Thyroid gland (tissue), 4 donors: ENCODE measurements at regions not wholly inside any gene's neighbourhood (a gene's known extent, or its start where the extent isn't known, plus 50 kb on each side); places are given as distances from the start of the nearest gene placed in this dataset.
"Not testable (repeated sequence)": the region's sequence is repeated elsewhere in the genome, so short reads cannot be mapped to it uniquely, and the experiment has no call there.

ENCODE experiments used
- DNase-seq, 2 donors: peaks; one replicate each; pipeline ENCODE4 v3.0.0-alpha.2; 2019
- H3K27ac ChIP-seq, 3 donors: fragments of 200-600 bp; sonication (generic); 1 replicate in 2 of 3; 2 replicates in 1 of 3; pipeline ENCODE4 v1.5.1; 2016 to 2019; ENCODE audit warnings: mild to moderate bottlenecking in 1 of 3, moderate library complexity in 1 of 3
- H3K27me3 ChIP-seq: fragments of 200-600 bp; sonication (generic); one replicate; pipeline ENCODE4 v1.5.1; 2019
- H3K36me3 ChIP-seq, 2 donors: fragments of 200-600 bp; sonication (generic); one replicate each; pipeline ENCODE4 v1.5.1; 2016 to 2019
- H3K4me1 ChIP-seq, 2 donors: fragments of 200-600 bp; sonication (generic); one replicate each; pipeline ENCODE4 v1.5.1; 2017 to 2019
- H3K4me3 ChIP-seq, 3 donors: fragments of 200-600 bp; sonication (generic); replicated peaks in 1 of 3; 1 replicate in 2 of 3; 2 replicates in 1 of 3; pipeline ENCODE4 v1.5.1; 2016; ENCODE audit warnings: mild to moderate bottlenecking in 1 of 3
- H3K9me3 ChIP-seq: fragments of 200-600 bp; sonication (generic); one replicate; pipeline ENCODE4 v1.5.1; 2017
- POLR2A ChIP-seq, 2 donors: fragments of 450-650 bp; IDR thresholded peaks; one replicate each; pipeline ENCODE4 v1.6.1; 2017; ENCODE audit warnings: antibody characterized with exemption in 2 of 2, mild to moderate bottlenecking in 2 of 2, moderate library complexity in 1 of 2
- WGBS, 2 donors: methylation state at CpG; one replicate each; pipeline ENCODE4 v1.1.5; 2017; 5-methylcytosine and 5-hydroxymethylcytosine counted together
- intact Hi-C: fragments of 100-400 bp; cut with DNase I; formaldehyde crosslinking; loops from one replicate; pipeline ENCODE4 v1.15.1; 2023
- TF ChIP-seq, protein P1 (sequence below), 6 experiments: fragments of 200-600 bp in 3 of 6; fragments of 450-650 bp in 3 of 6; sonication (generic) in 3 of 6; IDR thresholded peaks; one replicate each; pipeline ENCODE4 v1.5.1; 2016 to 2019; ENCODE audit warnings: antibody characterized with exemption in 6 of 6, mild to moderate bottlenecking in 2 of 6, inconsistent platforms in 1 of 6, moderate library complexity in 1 of 6

GRCh38 chr7:56471811-56472210, 355.6 kb upstream of the NUPR2 start:
- 36 to 83% methylated on average over 2 of the region's 2 CpGs for WGBS, 2 donors
- Histone ChIP-seq H3K4me3 (no peak overlapping the region), H3K4me1 (no peaks in the 10 kb centered on the region), H3K27ac (no peak overlapping the region), H3K36me3 (no peaks in the 10 kb centered on the region), H3K9me3 (no peaks in the 10 kb centered on the region), H3K27me3 (no peaks in the 10 kb centered on the region)
- no peak for DNase-seq
- TF ChIP-seq, protein P1, sequence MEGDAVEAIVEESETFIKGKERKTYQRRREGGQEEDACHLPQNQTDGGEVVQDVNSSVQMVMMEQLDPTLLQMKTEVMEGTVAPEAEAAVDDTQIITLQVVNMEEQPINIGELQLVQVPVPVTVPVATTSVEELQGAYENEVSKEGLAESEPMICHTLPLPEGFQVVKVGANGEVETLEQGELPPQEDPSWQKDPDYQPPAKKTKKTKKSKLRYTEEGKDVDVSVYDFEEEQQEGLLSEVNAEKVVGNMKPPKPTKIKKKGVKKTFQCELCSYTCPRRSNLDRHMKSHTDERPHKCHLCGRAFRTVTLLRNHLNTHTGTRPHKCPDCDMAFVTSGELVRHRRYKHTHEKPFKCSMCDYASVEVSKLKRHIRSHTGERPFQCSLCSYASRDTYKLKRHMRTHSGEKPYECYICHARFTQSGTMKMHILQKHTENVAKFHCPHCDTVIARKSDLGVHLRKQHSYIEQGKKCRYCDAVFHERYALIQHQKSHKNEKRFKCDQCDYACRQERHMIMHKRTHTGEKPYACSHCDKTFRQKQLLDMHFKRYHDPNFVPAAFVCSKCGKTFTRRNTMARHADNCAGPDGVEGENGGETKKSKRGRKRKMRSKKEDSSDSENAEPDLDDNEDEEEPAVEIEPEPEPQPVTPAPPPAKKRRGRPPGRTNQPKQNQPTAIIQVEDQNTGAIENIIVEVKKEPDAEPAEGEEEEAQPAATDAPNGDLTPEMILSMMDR (IDR thresholded peaks at IDR 0.05) = no peak
- intact Hi-C loops = no loop called here

DNA sequence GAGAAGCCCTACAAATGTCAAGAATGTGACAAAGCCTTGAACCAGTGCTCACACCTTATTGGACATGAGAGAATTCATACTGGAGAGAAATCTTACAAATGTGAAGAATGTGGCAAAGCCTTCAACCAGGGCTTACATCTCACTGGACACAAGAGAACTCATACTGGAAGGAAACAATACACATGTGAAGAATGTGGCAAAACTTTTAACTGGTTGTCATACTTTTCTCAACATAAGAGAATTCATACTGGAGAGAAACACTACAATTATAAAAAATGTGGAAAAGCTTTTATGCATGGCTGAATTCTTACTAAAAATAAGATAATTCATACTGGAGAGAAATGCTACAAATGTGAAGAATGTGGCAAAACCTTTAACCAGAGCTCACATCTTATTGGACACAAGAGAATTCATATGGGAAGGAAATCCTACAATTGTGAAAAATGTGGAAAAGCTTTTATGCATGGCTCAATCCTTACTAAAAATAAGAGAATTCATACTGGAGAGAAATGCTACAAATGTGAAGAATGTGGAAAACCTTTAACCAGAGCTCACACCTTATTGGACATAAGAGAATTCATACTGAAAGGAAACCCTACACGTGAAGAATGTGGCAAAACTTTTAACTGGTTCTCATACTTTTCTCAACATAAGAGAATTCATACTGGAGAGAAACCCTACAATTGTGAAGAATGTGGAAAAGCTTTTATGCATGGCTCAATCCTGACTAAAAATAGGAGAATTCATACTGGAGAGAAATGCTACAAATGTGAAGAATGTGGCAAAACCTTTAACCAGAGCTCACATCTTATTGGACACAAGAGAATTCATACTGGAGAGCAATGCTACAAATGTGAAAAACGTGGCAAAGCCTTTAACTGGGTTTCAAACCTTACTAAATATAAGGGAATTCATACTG, 350.6 kb upstream of the NUPR2 start:
- H3K4me3 ChIP-seq, H3K4me1 ChIP-seq, DNase-seq, intact Hi-C loops, H3K27me3 ChIP-seq, H3K9me3 ChIP-seq, H3K36me3 ChIP-seq, H3K27ac ChIP-seq: not testable (repeated sequence)
- WGBS, 2 donors = 22 to 23% methylated on average over 2 of the region's 2 CpGs

DNA sequence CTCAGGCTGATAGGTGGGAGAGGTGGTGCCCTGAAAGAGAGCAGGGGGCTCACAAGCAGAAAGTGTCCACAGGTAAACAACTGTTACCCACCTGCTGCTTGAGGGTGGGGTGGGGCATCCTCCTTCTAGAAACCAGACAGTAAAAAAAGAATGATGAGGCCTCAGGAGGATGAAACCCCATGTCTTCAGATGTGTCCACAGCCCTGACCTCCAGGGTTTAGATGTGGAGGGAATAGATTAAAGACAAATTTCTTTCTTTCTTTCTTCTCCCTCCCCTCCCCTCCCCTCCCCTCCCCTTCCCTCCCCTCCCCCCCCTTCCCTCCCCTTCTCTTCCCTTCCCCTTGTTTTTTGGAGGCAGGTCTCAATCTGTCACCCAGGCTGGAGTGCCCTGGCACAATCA, 333.5 kb upstream of the NUPR2 start:
- intact Hi-C loops = no loop called here
- H3K9me3 ChIP-seq = no peaks in the 10 kb centered on the region

GRCh38 chr7:56447864-56448693, 331.9 kb upstream of the NUPR2 start:
- DNase-seq = peak; percentile 3 to 5
- no peaks in the 10 kb centered on the region for H3K4me1 ChIP-seq
- no peak overlapping the region for H3K27ac ChIP-seq
- no peak for TF ChIP-seq POLR2A (IDR thresholded peaks at IDR 0.05)
- TF ChIP-seq, protein P1 (IDR thresholded peaks at IDR 0.05) = no peak
- intact Hi-C loops = no loop called here
- no peak overlapping the region for H3K4me3 ChIP-seq
- no peaks in the 10 kb centered on the region for H3K36me3 ChIP-seq
- WGBS, 2 donors = 24 to 34% methylated on average over 23 to 38 of the region's 44 CpGs
- no peaks in the 10 kb centered on the region for H3K9me3 ChIP-seq
- H3K27me3 ChIP-seq = no peaks in the 10 kb centered on the region

More for the DNA sequence above, 333.5 kb upstream of the NUPR2 start:
- Histone ChIP-seq H3K4me1 (no peaks in the 10 kb centered on the region), H3K27me3 (no peaks in the 10 kb centered on the region), H3K36me3 (no peaks in the 10 kb centered on the region), H3K27ac (no peak overlapping the region), H3K4me3 (no peak overlapping the region)
- no peak for DNase-seq
- TF ChIP-seq, protein P1 (IDR thresholded peaks at IDR 0.05) = no peak
- no peak for TF ChIP-seq POLR2A (IDR thresholded peaks at IDR 0.05)

- DNase-seq, H3K4me1 ChIP-seq, intact Hi-C loops, H3K4me3 ChIP-seq, H3K27me3 ChIP-seq, H3K27ac ChIP-seq, H3K36me3 ChIP-seq, H3K9me3 ChIP-seq: not testable (repeated sequence)
- 89 to 92% methylated on average over 1 of the region's 1 CpG for WGBS, 2 donors
These were observed 304.3 kb upstream of the NUPR2 start for GRCh38 chr7:56420528-56420927.

DNA sequence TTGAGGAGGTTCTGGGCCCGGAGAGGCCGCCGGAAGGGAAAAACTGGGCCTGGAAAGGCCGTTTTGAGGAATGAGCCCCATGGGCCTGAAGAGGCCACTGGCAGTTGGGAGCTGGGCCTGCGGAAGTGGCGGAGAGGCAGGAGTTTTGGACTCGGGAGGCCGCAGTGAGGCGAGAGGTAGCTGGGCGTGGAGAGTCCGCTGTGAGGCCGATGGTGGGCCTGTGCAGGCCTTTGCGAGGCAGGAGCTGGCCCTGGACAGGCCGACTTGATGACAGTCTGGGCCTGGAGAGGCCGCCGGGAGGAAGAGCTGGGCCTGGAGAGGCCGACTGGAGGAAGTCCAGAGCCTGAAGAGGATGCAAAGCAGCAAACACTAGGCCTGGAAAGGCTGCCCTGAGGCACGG, 259.0 kb upstream of the NUPR2 start:
- Histone ChIP-seq H3K36me3 (no peaks in the 10 kb centered on the region), H3K27me3 (no peaks in the 10 kb centered on the region), H3K9me3 (no peaks in the 10 kb centered on the region), H3K4me3 (no peak overlapping the region), H3K27ac (no peak overlapping the region), H3K4me1 (no peaks in the 10 kb centered on the region)
- intact Hi-C loops = no loop called here
- no peak for DNase-seq
- TF ChIP-seq POLR2A (IDR thresholded peaks at IDR 0.05) = no peak
- TF ChIP-seq, protein P1 (IDR thresholded peaks at IDR 0.05) = no peak
- 86 to 88% methylated on average over 17 of the region's 18 CpGs for WGBS, 2 donors

DNA sequence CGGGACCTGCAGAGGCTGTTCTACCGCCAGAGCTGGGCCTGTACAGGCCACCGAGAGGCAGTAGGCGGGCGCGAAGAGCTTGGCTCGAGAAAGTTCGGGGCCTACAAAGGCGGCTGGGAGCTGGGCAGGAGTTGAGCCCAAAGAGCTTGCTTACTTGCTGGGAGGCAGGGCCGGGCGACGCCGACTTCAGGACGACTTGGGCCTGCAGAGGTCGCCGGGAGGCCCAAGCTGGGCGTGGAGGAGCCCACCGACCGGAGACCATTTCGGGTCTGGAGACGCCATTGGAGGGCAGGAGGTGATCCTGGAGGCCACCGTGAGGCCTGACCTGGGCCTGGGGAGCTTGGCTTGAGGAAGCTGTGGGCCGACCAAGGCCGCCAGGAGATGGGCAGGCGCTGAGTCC, 258.4 kb upstream of the NUPR2 start:
- intact Hi-C loops, H3K36me3 ChIP-seq, H3K4me1 ChIP-seq, H3K27ac ChIP-seq, H3K27me3 ChIP-seq, H3K4me3 ChIP-seq, H3K9me3 ChIP-seq, DNase-seq: not testable (repeated sequence)
- WGBS, 2 donors = 95 to 99% methylated on average over 16 to 19 of the region's 25 CpGs

DNA sequence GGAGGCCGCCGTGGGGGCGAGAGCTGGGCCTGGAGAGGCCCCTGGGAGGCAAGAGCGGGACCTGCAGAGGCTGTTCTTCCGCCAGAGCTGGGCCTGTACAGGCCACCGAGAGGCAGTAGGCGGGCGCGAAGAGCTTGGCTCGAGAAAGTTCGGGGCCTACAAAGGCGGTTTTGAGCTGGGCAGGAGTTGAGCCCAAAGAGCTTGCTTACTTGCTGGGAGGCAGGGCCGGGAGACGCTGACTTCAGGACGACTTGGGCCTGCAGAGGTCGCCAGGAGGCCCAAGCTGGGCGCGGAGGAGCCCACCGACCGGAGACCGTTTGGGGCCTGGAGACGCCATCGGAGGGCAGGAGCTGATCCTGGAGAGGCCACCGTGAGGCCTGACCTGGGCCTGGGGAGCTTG, 257.1 kb upstream of the NUPR2 start:
- intact Hi-C loops = not testable (repeated sequence)
- 93% methylated on average over 18 of the region's 24 CpGs for WGBS, 2 donors

More for the DNA sequence above, 257.1 kb upstream of the NUPR2 start:
- not testable (repeated sequence) for H3K36me3 ChIP-seq, H3K4me3 ChIP-seq, H3K4me1 ChIP-seq, H3K27me3 ChIP-seq, H3K9me3 ChIP-seq, H3K27ac ChIP-seq
- peak; percentile 56 to 66 for DNase-seq
